ENCODE measurements at regions not wholly inside any gene's neighbourhood (a gene's known extent, or its start where the extent isn't known, plus 50 kb on each side); places are given as distances from the start of the nearest gene placed in this dataset.

DNA sequence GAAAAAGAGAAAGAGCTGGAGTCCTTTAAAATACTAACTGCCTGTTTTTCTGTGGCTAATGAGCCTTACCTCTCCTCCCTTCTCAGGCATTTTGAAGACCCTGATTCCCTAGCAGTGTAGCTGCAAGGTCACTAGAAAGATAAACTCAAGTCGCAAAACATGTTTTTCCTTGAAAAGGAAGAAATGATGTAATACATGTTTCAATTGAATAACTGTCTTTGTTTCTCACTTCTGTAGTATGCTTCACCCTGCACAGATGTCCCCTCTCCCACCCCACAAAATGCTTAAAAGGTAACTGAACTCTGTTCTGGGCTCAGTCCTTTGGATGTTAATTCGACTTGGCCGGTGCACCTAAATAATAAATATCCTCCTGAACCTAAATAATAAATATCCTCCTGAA lies 1350.3 kb downstream of the TMEM121 start:
- Mint-ChIP-seq H3K27ac (no peak overlapping the region), H3K27me3 (ENCODE audit: insufficient read depth, low read depth, poor library complexity) (peaks cover 8% of the 10 kb centered on the region), H3K4me3 (no peak overlapping the region), H3K36me3 (ENCODE audit: low read depth) (peaks cover 44% of the 10 kb centered on the region; the same call in 2 of the 3 replicates), H3K9me3 (peaks cover 97% of the 10 kb centered on the region), H3K4me1 (no peaks in the 10 kb centered on the region)
- Histone ChIP-seq H3K36me3 (ENCODE audit: insufficient read depth) (no peaks in the 10 kb centered on the region; the same call in 1 of the 2 replicates), H3F3A (replicated peaks; ENCODE audit: low read depth) (no peaks in the 10 kb centered on the region), H3K27ac (ENCODE audit: low read depth) (no peak overlapping the region), H3K27me3 (ENCODE audit: insufficient read depth) (no peaks in the 10 kb centered on the region), H3K4me2 (no peak overlapping the region), H2AFZ (no peak overlapping the region), H4K20me1 (replicated peaks; ENCODE audit: insufficient read depth) (no peaks in the 10 kb centered on the region), H3K9me2 (ENCODE audit: insufficient read depth) (no peaks in the 10 kb centered on the region), H3K79me2 (replicated peaks; ENCODE audit: insufficient read depth) (no peaks in the 10 kb centered on the region), H3K4me3 (no peak overlapping the region), H3K4me1 (ENCODE audit: insufficient read depth) (no peaks in the 10 kb centered on the region)
- DNase-seq (ENCODE audit: low spot score) (no peak), ATAC-seq (no peak)
- TF ChIP-seq NANOG (IDR thresholded peaks at IDR 0.05; ENCODE audit: borderline replicate concordance): no peak

DNA sequence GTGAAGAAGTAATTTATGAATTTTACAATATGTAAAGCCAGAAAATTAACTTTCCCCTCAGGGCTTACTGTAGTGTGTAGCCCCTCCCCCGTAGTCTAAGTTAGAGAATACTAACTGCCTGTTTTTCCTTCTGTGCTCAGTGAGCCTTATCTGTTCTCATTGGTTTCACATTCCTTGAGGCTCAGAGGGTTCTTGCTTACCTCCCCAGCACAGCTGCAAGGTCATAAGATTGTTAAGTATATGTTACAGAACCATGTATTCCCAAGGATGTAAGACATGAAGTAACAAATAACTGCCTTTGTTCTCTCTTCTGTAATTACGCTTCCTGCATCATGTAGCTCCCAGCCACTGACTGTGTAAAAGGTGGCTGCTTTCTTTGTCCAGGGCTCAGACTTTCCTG lies 1351.1 kb downstream of the TMEM121 start:
- ATAC-seq (no peak), DNase-seq (ENCODE audit: low spot score) (no peak)
- Histone ChIP-seq H4K20me1 (replicated peaks; ENCODE audit: insufficient read depth) (no peaks in the 10 kb centered on the region), H3K4me2 (no peak overlapping the region), H3K4me3 (no peak overlapping the region), H3K36me3 (ENCODE audit: insufficient read depth) (no peaks in the 10 kb centered on the region; the same call in 1 of the 2 replicates), H3K27me3 (ENCODE audit: insufficient read depth) (no peaks in the 10 kb centered on the region), H3F3A (replicated peaks; ENCODE audit: low read depth) (no peaks in the 10 kb centered on the region), H3K79me2 (replicated peaks; ENCODE audit: insufficient read depth) (no peaks in the 10 kb centered on the region), H2AFZ (no peak overlapping the region), H3K4me1 (ENCODE audit: insufficient read depth) (no peaks in the 10 kb centered on the region), H3K27ac (ENCODE audit: low read depth) (no peak overlapping the region), H3K9me2 (ENCODE audit: insufficient read depth) (no peaks in the 10 kb centered on the region)
- Mint-ChIP-seq H3K4me1 (no peaks in the 10 kb centered on the region), H3K9me3 (peaks cover 98% of the 10 kb centered on the region), H3K4me3 (no peak overlapping the region), H3K27ac (no peak overlapping the region), H3K36me3 (ENCODE audit: low read depth) (peaks cover 41% of the 10 kb centered on the region; the same call in 2 of the 3 replicates), H3K27me3 (ENCODE audit: insufficient read depth, low read depth, poor library complexity) (peaks cover 8% of the 10 kb centered on the region)
- TF ChIP-seq ZNF114 (CRISPR knock-in tag; IDR thresholded peaks at IDR 0.05): no peak
- TF ChIP-seq, protein P1, sequence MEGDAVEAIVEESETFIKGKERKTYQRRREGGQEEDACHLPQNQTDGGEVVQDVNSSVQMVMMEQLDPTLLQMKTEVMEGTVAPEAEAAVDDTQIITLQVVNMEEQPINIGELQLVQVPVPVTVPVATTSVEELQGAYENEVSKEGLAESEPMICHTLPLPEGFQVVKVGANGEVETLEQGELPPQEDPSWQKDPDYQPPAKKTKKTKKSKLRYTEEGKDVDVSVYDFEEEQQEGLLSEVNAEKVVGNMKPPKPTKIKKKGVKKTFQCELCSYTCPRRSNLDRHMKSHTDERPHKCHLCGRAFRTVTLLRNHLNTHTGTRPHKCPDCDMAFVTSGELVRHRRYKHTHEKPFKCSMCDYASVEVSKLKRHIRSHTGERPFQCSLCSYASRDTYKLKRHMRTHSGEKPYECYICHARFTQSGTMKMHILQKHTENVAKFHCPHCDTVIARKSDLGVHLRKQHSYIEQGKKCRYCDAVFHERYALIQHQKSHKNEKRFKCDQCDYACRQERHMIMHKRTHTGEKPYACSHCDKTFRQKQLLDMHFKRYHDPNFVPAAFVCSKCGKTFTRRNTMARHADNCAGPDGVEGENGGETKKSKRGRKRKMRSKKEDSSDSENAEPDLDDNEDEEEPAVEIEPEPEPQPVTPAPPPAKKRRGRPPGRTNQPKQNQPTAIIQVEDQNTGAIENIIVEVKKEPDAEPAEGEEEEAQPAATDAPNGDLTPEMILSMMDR (conservative IDR thresholded peaks at IDR 0.05; ENCODE audit: low read depth in 2 of 2): no peak
- TF ChIP-seq, protein P2, sequence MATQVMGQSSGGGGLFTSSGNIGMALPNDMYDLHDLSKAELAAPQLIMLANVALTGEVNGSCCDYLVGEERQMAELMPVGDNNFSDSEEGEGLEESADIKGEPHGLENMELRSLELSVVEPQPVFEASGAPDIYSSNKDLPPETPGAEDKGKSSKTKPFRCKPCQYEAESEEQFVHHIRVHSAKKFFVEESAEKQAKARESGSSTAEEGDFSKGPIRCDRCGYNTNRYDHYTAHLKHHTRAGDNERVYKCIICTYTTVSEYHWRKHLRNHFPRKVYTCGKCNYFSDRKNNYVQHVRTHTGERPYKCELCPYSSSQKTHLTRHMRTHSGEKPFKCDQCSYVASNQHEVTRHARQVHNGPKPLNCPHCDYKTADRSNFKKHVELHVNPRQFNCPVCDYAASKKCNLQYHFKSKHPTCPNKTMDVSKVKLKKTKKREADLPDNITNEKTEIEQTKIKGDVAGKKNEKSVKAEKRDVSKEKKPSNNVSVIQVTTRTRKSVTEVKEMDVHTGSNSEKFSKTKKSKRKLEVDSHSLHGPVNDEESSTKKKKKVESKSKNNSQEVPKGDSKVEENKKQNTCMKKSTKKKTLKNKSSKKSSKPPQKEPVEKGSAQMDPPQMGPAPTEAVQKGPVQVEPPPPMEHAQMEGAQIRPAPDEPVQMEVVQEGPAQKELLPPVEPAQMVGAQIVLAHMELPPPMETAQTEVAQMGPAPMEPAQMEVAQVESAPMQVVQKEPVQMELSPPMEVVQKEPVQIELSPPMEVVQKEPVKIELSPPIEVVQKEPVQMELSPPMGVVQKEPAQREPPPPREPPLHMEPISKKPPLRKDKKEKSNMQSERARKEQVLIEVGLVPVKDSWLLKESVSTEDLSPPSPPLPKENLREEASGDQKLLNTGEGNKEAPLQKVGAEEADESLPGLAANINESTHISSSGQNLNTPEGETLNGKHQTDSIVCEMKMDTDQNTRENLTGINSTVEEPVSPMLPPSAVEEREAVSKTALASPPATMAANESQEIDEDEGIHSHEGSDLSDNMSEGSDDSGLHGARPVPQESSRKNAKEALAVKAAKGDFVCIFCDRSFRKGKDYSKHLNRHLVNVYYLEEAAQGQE (IDR thresholded peaks at IDR 0.05; ENCODE audit: unreplicated experiment): no peak
- TF ChIP-seq, protein P3, sequence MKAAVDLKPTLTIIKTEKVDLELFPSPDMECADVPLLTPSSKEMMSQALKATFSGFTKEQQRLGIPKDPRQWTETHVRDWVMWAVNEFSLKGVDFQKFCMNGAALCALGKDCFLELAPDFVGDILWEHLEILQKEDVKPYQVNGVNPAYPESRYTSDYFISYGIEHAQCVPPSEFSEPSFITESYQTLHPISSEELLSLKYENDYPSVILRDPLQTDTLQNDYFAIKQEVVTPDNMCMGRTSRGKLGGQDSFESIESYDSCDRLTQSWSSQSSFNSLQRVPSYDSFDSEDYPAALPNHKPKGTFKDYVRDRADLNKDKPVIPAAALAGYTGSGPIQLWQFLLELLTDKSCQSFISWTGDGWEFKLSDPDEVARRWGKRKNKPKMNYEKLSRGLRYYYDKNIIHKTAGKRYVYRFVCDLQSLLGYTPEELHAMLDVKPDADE (IDR thresholded peaks at IDR 0.05): no peak
- TF ChIP-seq JUNB (IDR thresholded peaks at IDR 0.05; ENCODE audit: unreplicated experiment): no peak
- TF ChIP-seq EZH2phosphoT487 (IDR thresholded peaks at IDR 0.05; ENCODE audit: unreplicated experiment): no peak
- TF ChIP-seq, protein P4, sequence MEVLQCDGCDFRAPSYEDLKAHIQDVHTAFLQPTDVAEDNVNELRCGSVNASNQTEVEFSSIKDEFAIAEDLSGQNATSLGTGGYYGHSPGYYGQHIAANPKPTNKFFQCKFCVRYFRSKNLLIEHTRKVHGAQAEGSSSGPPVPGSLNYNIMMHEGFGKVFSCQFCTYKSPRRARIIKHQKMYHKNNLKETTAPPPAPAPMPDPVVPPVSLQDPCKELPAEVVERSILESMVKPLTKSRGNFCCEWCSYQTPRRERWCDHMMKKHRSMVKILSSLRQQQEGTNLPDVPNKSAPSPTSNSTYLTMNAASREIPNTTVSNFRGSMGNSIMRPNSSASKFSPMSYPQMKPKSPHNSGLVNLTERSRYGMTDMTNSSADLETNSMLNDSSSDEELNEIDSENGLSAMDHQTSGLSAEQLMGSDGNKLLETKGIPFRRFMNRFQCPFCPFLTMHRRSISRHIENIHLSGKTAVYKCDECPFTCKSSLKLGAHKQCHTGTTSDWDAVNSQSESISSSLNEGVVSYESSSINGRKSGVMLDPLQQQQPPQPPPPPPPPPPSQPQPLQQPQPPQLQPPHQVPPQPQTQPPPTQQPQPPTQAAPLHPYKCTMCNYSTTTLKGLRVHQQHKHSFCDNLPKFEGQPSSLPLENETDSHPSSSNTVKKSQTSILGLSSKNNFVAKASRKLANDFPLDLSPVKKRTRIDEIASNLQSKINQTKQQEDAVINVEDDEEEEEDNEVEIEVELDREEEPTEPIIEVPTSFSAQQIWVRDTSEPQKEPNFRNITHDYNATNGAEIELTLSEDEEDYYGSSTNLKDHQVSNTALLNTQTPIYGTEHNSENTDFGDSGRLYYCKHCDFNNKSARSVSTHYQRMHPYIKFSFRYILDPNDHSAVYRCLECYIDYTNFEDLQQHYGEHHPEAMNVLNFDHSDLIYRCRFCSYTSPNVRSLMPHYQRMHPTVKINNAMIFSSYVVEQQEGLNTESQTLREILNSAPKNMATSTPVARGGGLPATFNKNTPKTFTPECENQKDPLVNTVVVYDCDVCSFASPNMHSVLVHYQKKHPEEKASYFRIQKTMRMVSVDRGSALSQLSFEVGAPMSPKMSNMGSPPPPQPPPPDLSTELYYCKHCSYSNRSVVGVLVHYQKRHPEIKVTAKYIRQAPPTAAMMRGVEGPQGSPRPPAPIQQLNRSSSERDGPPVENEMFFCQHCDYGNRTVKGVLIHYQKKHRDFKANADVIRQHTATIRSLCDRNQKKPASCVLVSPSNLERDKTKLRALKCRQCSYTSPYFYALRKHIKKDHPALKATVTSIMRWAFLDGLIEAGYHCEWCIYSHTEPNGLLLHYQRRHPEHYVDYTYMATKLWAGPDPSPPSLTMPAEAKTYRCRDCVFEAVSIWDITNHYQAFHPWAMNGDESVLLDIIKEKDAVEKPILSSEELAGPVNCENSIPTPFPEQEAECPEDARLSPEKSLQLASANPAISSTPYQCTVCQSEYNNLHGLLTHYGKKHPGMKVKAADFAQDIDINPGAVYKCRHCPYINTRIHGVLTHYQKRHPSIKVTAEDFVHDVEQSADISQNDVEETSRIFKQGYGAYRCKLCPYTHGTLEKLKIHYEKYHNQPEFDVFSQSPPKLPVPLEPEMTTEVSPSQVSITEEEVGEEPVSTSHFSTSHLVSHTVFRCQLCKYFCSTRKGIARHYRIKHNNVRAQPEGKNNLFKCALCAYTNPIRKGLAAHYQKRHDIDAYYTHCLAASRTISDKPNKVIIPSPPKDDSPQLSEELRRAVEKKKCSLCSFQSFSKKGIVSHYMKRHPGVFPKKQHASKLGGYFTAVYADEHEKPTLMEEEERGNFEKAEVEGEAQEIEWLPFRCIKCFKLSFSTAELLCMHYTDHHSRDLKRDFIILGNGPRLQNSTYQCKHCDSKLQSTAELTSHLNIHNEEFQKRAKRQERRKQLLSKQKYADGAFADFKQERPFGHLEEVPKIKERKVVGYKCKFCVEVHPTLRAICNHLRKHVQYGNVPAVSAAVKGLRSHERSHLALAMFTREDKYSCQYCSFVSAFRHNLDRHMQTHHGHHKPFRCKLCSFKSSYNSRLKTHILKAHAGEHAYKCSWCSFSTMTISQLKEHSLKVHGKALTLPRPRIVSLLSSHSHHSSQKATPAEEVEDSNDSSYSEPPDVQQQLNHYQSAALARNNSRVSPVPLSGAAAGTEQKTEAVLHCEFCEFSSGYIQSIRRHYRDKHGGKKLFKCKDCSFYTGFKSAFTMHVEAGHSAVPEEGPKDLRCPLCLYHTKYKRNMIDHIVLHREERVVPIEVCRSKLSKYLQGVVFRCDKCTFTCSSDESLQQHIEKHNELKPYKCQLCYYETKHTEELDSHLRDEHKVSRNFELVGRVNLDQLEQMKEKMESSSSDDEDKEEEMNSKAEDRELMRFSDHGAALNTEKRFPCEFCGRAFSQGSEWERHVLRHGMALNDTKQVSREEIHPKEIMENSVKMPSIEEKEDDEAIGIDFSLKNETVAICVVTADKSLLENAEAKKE (CRISPR knock-in tag; IDR thresholded peaks at IDR 0.05): no peak
- TF ChIP-seq EZH2 (IDR thresholded peaks at IDR 0.05; ENCODE audit: low read depth, unreplicated experiment): no peak
- no peak for TF ChIP-seq ZNF331 (CRISPR knock-in tag; IDR thresholded peaks at IDR 0.05; ENCODE audit: low read depth)
- TF ChIP-seq NANOG (IDR thresholded peaks at IDR 0.05; ENCODE audit: borderline replicate concordance): no peak
